Heart left ventricle (tissue), 13 donors: ENCODE measurements at regions not wholly inside any gene's neighbourhood (a gene's known extent, or its start where the extent isn't known, plus 50 kb on each side); places are given as distances from the start of the nearest gene placed in this dataset.

Experiments used
- CTCF ChIP-seq, 12 donors: fragments of 200-600 bp; sonication (generic) in 4 of 12; IDR thresholded peaks; one replicate each; pipeline versions ENCODE4 v1.5.0 to v1.8.0; 2018 to 2022; ENCODE audit warnings: antibody characterized with exemption in 12 of 12, mild to moderate bottlenecking in 5 of 12
- POLR2A ChIP-seq, 2 donors: fragments of 450-650 bp; IDR thresholded peaks; one replicate each; pipeline ENCODE4 v1.6.1; 2017; ENCODE audit warnings: antibody characterized with exemption in 2 of 2, mild to moderate bottlenecking in 2 of 2, moderate library complexity in 2 of 2
- donor health status: ischemic (EF 13 %, LVEDD 7.1; RV severe dilation, severe dysfunction).
- donor health status: DM: no; HTN: yes; CAD: no.
- donor health status: DM: no; HTN: no; CAD: no.
- donor health status: ischemic (EF 25% LVEDD 6.9; RV normal size, moderate dysfunction).
- donor health status: ischemic (EF 25% LVEDD 5.7; RV mildly dilated, moderate dysfunction).
- donor health status: ischemic (EF 35%, LVEDD 5.7; RV mildly dilated, moderate dysfunction).
- donor health status: nonischemic (EF 11% LVEDD 7.7; RV severe dilation, severe dysfunction).
- donor health status: DM: yes; HTN: yes; CAD: no.
- donor health status: PGD.
- donor health status: ischemic (EF 29% LVEDD 5.4; RV normal size, mild dysfunction).
- donor health status: nonischemic (EF 23%, LVEDD 6.1; RV moderate dilation, normal function).

- TF ChIP-seq CTCF (IDR thresholded peaks at IDR 0.05) (no peak), POLR2A (IDR thresholded peaks at IDR 0.05) (no peak)
Observed at GRCh38 chr4:10384974-10385373, 72.3 kb downstream of the ZNF518B start.
